PFSK-1 (cell line): ENCODE measurements at regions not wholly inside any gene's neighbourhood (a gene's known extent, or its start where the extent isn't known, plus 50 kb on each side); places are given as distances from the start of the nearest gene placed in this dataset.

ENCODE experiments used
- POLR2AphosphoS5 ChIP-seq: IDR thresholded peaks from 2 replicates; pipeline ENCODE4 v1.6.1; 2012; ENCODE audit warnings: low read depth, mild to moderate bottlenecking, control low read depth, low read length, moderate library complexity
- SIN3A ChIP-seq: IDR thresholded peaks from 2 replicates; pipeline ENCODE4 v1.6.1; 2012; ENCODE audit warnings: mild to moderate bottlenecking, low read length, moderate library complexity, borderline replicate concordance; ENCODE audit not compliant: insufficient read depth
- TAF1 ChIP-seq: IDR thresholded peaks from 2 replicates; pipeline ENCODE4 v1.6.1; 2012; ENCODE audit warnings: low read length, control low read depth, borderline replicate concordance; ENCODE audit not compliant: insufficient read depth

DNA sequence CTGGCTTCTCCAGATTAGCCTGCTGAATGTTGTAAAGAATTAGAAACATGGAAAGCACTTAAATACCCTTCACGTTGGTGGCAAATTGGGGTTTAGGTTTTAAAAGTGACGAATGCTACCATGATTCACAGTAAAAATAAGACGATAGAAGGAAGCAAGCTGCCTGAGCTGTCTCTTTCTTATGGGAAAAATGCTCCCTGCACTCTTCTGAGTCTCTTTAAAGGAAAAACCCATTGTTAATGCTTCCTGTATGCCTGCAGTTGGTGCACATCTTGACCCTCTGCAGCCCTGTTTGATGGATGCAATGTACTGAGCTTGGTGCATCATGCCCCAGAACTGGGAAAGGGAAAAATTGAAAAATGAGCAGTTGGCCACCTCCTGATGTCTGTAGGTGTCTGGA, 258.6 kb upstream of the RASGRP1 start:
- no peak for TF ChIP-seq TAF1
- TF ChIP-seq POLR2AphosphoS5, result no peak
- TF ChIP-seq SIN3A, result no peak
